Stomach (tissue), 8 donors: ENCODE measurements at regions not wholly inside any gene's neighbourhood (a gene's known extent, or its start where the extent isn't known, plus 50 kb on each side); places are given as distances from the start of the nearest gene placed in this dataset.

Experiments
- DNase-seq, 2 donors: peaks; one replicate each; pipeline versions ENCODE4 v3.0.0 to v3.0.0-alpha.2; 2013 to 2019
- H3K27ac ChIP-seq, 5 donors: fragments of 200-600 bp in 4 of 5; sonication (generic) in 4 of 5; one replicate each; pipeline ENCODE4 v1.5.1; 2013 to 2019; ENCODE audit warnings: mild to moderate bottlenecking in 1 of 5, moderate library complexity in 1 of 5
- H3K27me3 ChIP-seq, 3 donors: fragments of 200-600 bp; sonication (generic); one replicate each; pipeline ENCODE4 v1.5.1; 2017 to 2019; ENCODE audit warnings: mixed run types in 1 of 3
- H3K36me3 ChIP-seq, 4 donors: fragments of 200-600 bp; sonication (generic); 1 replicate in 3 of 4; 2 replicates in 1 of 4; pipeline ENCODE4 v1.5.1; 2016 to 2019
- H3K4me1 ChIP-seq, 4 donors: fragments of 200-600 bp; sonication (generic); one replicate each; pipeline ENCODE4 v1.5.1; 2016 to 2019
- H3K4me3 ChIP-seq, 4 donors: fragments of 200-600 bp; sonication (generic) in 3 of 4; one replicate each; pipeline ENCODE4 v1.5.1; 2016 to 2019; ENCODE audit warnings: mild to moderate bottlenecking in 1 of 4
- H3K9me3 ChIP-seq, 4 donors: fragments of 200-600 bp; sonication (generic); one replicate each; pipeline ENCODE4 v1.5.1; 2016 to 2019
- EP300 ChIP-seq: sonication (generic); formaldehyde crosslinking; IDR thresholded peaks from one replicate; pipeline ENCODE4 v1.6.1; 2017; ENCODE audit warnings: antibody characterized with exemption
- POLR2A ChIP-seq, 4 donors: fragments of 450-650 bp; IDR thresholded peaks; one replicate each; pipeline ENCODE4 v1.6.1; 2016; ENCODE audit warnings: antibody characterized with exemption in 4 of 4, control low read depth in 2 of 4, mild to moderate bottlenecking in 1 of 4, moderate library complexity in 1 of 4
- POLR2AphosphoS5 ChIP-seq, 3 donors: sonication (generic); formaldehyde crosslinking; IDR thresholded peaks; one replicate each; pipeline ENCODE4 v1.6.1; 2016; ENCODE audit warnings: antibody characterized with exemption in 3 of 3
- WGBS, 5 donors: extraction: QIAGEN DNeasy Blood & Tissue Kit in 3 of 5; methylation state at CpG; one replicate each; pipeline versions ENCODE4 v1.1.5 to v1.1.7; 2013 to 2018; 5-methylcytosine and 5-hydroxymethylcytosine counted together
- intact Hi-C: fragments of 100-400 bp; cut with DNase I; formaldehyde crosslinking; loops from one replicate; pipeline ENCODE4 v1.15.1; 2023; ENCODE audit warnings: low total_unique reads
- TF ChIP-seq, protein P1 (sequence below), 7 experiments: fragments of 450-650 bp in 4 of 7; fragments of 200-600 bp in 3 of 7; sonication (generic) in 3 of 7; IDR thresholded peaks; one replicate each; pipeline ENCODE4 v1.5.1; 2016 to 2019; ENCODE audit warnings: antibody characterized with exemption in 7 of 7, control low read depth in 2 of 7, mild to moderate bottlenecking in 1 of 7
- donor health status: healthy with polysubstance abuse.
- donor health status: Bipolar disorder and iron deficiency.
- donor health status: healthy.

DNA sequence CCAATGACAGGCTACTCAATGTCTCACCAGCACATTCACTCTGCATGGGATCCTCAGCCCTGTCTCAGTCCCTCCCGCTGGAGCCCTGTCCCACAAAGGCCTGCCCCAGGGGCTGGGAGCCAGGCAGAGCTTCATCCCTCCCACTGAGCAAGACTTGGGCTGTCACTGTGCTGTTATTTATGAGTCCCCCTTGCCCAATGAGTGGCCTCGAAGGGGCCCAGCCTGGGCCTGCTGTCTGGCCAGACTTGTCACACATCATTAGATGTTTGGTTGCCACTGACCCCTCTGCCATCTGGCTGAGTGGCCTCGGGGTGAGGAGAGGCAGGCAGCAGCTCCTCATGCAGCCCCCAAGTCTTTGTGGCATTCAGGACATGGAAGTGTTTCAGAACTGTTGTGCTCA, 330.6 kb upstream of the SKOR2 start:
- no peak overlapping the region for H3K27ac ChIP-seq
- intact Hi-C loops, result no loop called here
- peaks cover 0 to 5% (median 0%) of the 10 kb centered on the region in 4 donors for H3K4me1 ChIP-seq
- TF ChIP-seq POLR2AphosphoS5 (IDR thresholded peaks at IDR 0.05) (no peak), POLR2A (IDR thresholded peaks at IDR 0.05) (no peak)
- TF ChIP-seq, protein P1, sequence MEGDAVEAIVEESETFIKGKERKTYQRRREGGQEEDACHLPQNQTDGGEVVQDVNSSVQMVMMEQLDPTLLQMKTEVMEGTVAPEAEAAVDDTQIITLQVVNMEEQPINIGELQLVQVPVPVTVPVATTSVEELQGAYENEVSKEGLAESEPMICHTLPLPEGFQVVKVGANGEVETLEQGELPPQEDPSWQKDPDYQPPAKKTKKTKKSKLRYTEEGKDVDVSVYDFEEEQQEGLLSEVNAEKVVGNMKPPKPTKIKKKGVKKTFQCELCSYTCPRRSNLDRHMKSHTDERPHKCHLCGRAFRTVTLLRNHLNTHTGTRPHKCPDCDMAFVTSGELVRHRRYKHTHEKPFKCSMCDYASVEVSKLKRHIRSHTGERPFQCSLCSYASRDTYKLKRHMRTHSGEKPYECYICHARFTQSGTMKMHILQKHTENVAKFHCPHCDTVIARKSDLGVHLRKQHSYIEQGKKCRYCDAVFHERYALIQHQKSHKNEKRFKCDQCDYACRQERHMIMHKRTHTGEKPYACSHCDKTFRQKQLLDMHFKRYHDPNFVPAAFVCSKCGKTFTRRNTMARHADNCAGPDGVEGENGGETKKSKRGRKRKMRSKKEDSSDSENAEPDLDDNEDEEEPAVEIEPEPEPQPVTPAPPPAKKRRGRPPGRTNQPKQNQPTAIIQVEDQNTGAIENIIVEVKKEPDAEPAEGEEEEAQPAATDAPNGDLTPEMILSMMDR (IDR thresholded peaks at IDR 0.05), result no peak
- no peak overlapping the region for H3K4me3 ChIP-seq
- H3K9me3 ChIP-seq, result no peaks in the 10 kb centered on the region
- no peak for DNase-seq
- H3K27me3 ChIP-seq, result peaks cover 0 to 13% (median 0%) of the 10 kb centered on the region in 3 donors
- no peaks in the 10 kb centered on the region for H3K36me3 ChIP-seq
- 17 to 44% (median 37%) methylated on average over 2 to 3 of the region's 3 CpGs for WGBS, 5 donors

DNA sequence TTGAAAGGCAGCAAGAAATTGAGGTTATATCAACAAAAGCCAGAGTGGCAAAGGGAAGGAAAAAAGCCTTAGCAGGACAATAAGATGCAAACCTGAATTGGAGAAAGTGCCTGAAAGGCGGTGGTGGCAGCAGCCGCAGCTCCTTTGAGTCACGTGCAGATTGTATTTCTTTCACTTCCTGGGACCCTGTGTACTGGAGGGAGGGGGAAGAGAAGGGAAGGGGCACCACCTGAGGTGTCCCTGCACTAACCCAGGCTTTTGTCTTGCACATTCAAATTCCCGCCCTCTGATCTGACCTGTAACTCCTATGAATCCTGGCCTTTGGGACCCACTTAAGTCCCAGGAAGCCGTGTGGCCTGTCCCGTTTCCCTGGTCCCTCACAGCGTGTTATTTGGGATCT, 326.1 kb upstream of the SKOR2 start:
- H3K27me3 ChIP-seq, result peaks cover 0 to 13% (median 0%) of the 10 kb centered on the region in 3 donors
- no peaks in the 10 kb centered on the region for H3K36me3 ChIP-seq
- TF ChIP-seq EP300, result no peak
- no peak for TF ChIP-seq POLR2A (IDR thresholded peaks at IDR 0.05)
- TF ChIP-seq, protein P1 (IDR thresholded peaks at IDR 0.05), result no peak
- no peak for TF ChIP-seq POLR2AphosphoS5 (IDR thresholded peaks at IDR 0.05)
- no peak overlapping the region for H3K27ac ChIP-seq
- peaks cover 0 to 8% (median 4%) of the 10 kb centered on the region in 4 donors for H3K4me1 ChIP-seq
- WGBS, 5 donors, result 49 to 70% (median 55%) methylated on average over 7 of the region's 7 CpGs
- intact Hi-C loops, result no loop called here
- H3K4me3 ChIP-seq, result no peak overlapping the region
- H3K9me3 ChIP-seq, result no peaks in the 10 kb centered on the region
- DNase-seq, result no peak

DNA sequence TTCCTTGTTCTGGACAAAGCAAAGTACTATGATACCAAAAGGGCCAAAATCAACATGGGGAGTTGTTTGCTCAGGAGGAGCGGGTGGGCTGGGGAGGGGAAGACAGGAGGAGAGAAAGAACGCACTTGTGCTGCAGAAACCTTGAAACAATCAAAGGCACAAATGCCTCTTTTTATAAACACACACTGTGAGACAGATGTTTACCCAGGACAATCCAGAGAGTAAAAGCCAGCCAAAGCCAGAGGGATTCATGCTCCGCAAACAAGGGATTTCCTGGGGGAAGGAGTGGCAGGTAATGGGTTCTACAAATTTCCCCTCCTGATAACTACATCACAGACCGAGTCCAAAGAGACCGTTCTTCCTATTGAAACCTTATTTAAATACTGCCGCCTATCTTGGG, 323.5 kb upstream of the SKOR2 start:
- H3K36me3 ChIP-seq, result no peaks in the 10 kb centered on the region
- no peak for TF ChIP-seq POLR2A (IDR thresholded peaks at IDR 0.05)
- TF ChIP-seq, protein P1 (IDR thresholded peaks at IDR 0.05), result no peak
- no peak for TF ChIP-seq POLR2AphosphoS5 (IDR thresholded peaks at IDR 0.05)
- TF ChIP-seq EP300, result no peak
- intact Hi-C loops, result no loop called here
- no peak for DNase-seq
- H3K27me3 ChIP-seq, result peaks cover 0 to 8% (median 0%) of the 10 kb centered on the region in 3 donors
- H3K9me3 ChIP-seq, result no peaks in the 10 kb centered on the region
- H3K4me3 ChIP-seq, result no peak overlapping the region
- peaks cover 0 to 8% (median 4%) of the 10 kb centered on the region in 4 donors for H3K4me1 ChIP-seq
- 10 to 35% (median 19%) methylated on average over 6 of the region's 6 CpGs for WGBS, 5 donors
- no peak overlapping the region for H3K27ac ChIP-seq

DNA sequence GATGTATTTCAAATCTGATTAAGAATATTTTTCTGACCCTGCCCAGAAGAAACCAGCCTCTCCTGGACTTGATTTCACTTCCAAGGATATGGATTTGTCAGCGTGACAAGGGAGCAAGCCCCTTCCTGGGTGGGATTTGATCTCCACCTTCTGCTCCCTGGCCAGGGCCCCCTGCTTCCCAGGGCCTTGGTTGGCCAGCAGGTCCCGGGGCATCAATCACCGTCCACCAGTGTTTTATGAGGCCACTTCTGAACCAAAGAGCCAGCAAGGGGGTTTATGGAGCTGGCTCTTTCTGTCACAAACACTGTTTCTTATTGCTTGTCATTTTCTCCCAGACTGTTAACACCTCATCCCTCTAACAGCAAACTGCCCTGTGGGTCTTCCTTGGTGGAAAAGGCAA, 320.5 kb upstream of the SKOR2 start:
- Histone ChIP-seq H3K9me3 (no peaks in the 10 kb centered on the region), H3K4me3 (no peak overlapping the region), H3K36me3 (no peaks in the 10 kb centered on the region), H3K4me1 (peaks cover 0 to 8% (median 4%) of the 10 kb centered on the region in 4 donors), H3K27ac (no peak overlapping the region), H3K27me3 (no peaks in the 10 kb centered on the region)
- no peak for DNase-seq
- TF ChIP-seq EP300, result no peak
- TF ChIP-seq, protein P1 (IDR thresholded peaks at IDR 0.05), result no peak
- no peak for TF ChIP-seq POLR2A (IDR thresholded peaks at IDR 0.05)
- no peak for TF ChIP-seq POLR2AphosphoS5 (IDR thresholded peaks at IDR 0.05)
- WGBS, 5 donors, result 33 to 67% (median 56%) methylated on average over 1 to 3 of the region's 3 CpGs
- intact Hi-C loops, result no loop called here
